H1 (cell line): ENCODE measurements at regions not wholly inside any gene's neighbourhood (a gene's known extent, or its start where the extent isn't known, plus 50 kb on each side); places are given as distances from the start of the nearest gene placed in this dataset.

Source experiments
- CEBPB ChIP-seq: IDR thresholded peaks from 2 replicates; pipeline ENCODE4 v1.6.1; 2012; ENCODE audit warnings: low read depth, low read length
- HDAC2 ChIP-seq, 2 experiments: fragments of 300-600 bp in 1 of 2; sonication (generic) in 1 of 2; IDR thresholded peaks; 2 replicates each; pipeline ENCODE4 v1.6.1; 2011 to 2012; ENCODE audit warnings: low read depth in 2 of 2, low read length in 2 of 2, mild to moderate bottlenecking in 2 of 2, moderate library complexity in 2 of 2, borderline replicate concordance in 1 of 2, inconsistent platforms in 1 of 2
- MAFK ChIP-seq: IDR thresholded peaks from 2 replicates; pipeline ENCODE4 v1.6.1; 2012; ENCODE audit warnings: low read depth, mild to moderate bottlenecking, improper control_type of control experiment, low read length

- TF ChIP-seq HDAC2 (IDR thresholded peaks at IDR 0.05; ENCODE audit: borderline replicate concordance in 1 of 2, low read depth in 2 of 2, low read length in 2 of 2), result no peak
- no peak for TF ChIP-seq MAFK
- TF ChIP-seq CEBPB, result no peak
Measured at GRCh38 chr12:19709889-19710288, 270.6 kb downstream of the AEBP2 start (continued).
